Upper lobe of left lung (tissue), 4 donors: ENCODE measurements at regions not wholly inside any gene's neighbourhood (a gene's known extent, or its start where the extent isn't known, plus 50 kb on each side); places are given as distances from the start of the nearest gene placed in this dataset.

Experiments used
- CTCF ChIP-seq, 6 experiments: fragments of 450-650 bp in 4 of 6; fragments of 200-600 bp in 2 of 6; sonication (generic) in 2 of 6; IDR thresholded peaks; one replicate each; pipeline ENCODE4 v1.5.1; 2016 to 2019; ENCODE audit warnings: antibody characterized with exemption in 6 of 6
- EP300 ChIP-seq, 4 donors: sonication (generic); formaldehyde crosslinking; IDR thresholded peaks; one replicate each; pipeline ENCODE4 v1.5.1; 2017; ENCODE audit warnings: antibody characterized with exemption in 4 of 4, control low read depth in 2 of 4
- POLR2A ChIP-seq, 4 donors: fragments of 450-650 bp; IDR thresholded peaks; one replicate each; pipeline ENCODE4 v1.5.1; 2016 to 2017; ENCODE audit warnings: antibody characterized with exemption in 4 of 4, mild to moderate bottlenecking in 2 of 4
- POLR2AphosphoS5 ChIP-seq, 2 donors: sonication (generic); formaldehyde crosslinking; IDR thresholded peaks; one replicate each; pipeline ENCODE4 v1.5.1; 2017; ENCODE audit warnings: antibody characterized with exemption in 2 of 2

GRCh38 chr1:60705026-60705425 lies 377.3 kb upstream of the NFIA start:
- TF ChIP-seq CTCF (IDR thresholded peaks at IDR 0.05) (no peak), POLR2AphosphoS5 (IDR thresholded peaks at IDR 0.05) (no peak), EP300 (IDR thresholded peaks at IDR 0.05) (no peak), POLR2A (IDR thresholded peaks at IDR 0.05) (no peak)
